ENCODE measurements at regions not wholly inside any gene's neighbourhood (a gene's known extent, or its start where the extent isn't known, plus 50 kb on each side); places are given as distances from the start of the nearest gene placed in this dataset.
"Not testable (repeated sequence)": the region's sequence is repeated elsewhere in the genome, so short reads cannot be mapped to it uniquely, and the experiment has no call there.

DNA sequence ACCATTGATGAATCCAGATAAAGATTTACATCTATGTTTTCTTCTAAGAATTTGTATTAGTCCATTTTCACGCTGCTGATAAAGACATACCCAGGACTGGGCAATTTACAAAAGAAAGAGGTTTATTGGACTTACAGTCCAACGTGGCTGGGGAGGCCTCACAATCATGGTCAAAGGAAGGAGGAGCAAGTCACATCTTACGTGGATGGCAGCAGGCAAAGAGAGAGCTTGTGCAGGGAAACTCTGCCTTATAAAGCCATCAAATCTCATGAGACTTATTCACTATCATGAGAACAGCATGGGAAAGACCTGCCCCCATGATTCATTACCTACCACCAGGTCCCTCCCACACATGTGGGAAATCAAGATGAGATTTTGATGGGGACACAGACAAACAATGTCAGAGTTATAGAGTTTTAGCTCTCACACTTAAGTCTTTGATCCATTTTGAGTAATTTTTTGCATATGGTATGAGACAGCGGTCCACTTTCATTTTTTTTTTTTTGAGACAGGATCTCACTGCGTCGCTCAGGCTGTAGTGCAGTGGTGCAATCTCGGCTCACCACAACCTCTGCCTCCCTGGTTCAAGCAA, 53.5 kb upstream of the JADE2 start:
- not testable (repeated sequence) for DNase-seq (ENCODE audit: low read depth)

DNA sequence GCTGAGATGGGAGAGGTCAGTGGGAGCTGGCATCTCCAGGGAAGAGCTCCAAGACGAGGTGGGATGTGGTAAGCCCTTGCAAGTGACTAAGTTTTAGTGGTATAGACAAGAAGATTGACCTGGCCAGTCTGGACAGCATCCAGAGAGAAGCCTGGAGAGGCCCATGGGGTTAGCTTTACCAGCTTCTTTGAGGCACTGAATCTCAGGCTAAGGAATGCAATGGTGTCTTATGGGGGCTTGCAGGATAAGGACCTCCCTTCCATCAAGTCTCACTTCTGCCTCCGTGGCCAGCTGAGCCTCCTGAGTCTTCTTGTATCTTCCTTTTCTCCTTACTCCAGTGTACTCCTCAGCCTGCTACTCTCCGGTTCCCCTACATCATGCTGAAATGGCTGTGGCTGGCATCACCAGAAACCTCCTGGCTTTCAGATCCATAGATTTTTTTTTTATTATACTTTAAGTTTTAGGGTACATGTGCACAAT, 56.5 kb upstream of the JADE2 start:
- DNase-seq (ENCODE audit: low read depth): no peak

DNA sequence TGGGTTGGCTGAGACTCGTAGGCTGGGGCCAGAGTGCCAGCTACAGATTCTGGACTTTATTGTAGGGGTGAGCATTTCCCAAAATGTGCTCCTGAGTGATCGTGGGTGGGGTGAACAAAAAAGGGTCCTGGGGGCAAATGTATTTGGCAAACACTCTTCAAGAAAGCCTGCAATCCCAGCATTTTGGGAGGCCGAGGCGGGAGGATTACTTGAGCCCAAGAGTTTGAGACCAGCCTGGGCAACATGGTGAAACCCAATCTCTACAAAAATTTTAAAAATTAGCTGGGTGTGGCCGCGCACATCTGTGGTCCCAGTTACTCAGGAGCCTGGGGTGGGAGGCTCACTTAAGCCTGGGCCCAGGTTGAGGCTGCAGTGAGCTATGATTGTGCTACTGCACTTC, 55.5 kb upstream of the CDKN2AIPNL start:
- no peak for DNase-seq (ENCODE audit: low read depth)

DNA sequence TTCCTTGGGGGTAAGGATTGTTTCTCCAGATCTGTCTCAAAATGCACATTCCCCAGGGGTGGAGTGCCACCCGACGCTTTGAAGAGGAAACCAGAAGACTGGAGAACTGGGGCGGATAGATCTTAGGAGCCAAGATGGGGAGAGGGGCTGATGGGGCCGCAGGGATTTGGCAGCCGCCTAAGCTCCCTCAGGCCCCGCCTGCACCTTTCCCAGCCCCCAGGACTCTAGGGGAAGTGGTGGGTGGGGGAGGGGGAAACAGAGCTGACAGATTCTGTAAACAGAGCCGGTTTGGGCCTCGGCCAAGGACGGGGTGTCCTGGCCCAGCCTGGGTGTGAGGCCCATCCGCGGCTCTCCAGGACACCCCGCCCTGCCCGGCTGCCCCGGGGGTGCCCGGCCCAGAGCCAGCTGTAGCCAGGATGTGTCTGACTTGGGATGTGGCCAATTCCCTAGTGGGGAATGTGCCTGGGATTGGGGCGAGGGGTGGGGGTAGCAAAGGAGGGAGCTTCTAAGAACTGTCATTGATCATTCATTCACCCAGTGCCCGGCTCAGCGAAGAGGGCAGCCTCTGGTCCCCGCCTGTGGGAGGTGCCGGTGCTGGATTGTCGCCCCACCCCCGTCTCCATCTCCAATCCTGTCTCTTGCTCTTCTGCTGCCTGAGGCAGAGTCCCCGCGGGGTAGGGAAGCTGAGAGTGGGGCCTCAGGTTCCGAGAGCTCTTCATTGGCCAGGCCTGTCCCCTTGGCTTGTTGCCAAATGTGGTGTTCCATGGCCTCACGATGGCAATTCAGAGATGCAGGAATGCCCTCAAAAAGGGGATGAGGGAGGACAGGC, 54.8 kb upstream of the CDKN2AIPNL start:
- DNase-seq (ENCODE audit: low read depth): peak; percentile 91

DNA sequence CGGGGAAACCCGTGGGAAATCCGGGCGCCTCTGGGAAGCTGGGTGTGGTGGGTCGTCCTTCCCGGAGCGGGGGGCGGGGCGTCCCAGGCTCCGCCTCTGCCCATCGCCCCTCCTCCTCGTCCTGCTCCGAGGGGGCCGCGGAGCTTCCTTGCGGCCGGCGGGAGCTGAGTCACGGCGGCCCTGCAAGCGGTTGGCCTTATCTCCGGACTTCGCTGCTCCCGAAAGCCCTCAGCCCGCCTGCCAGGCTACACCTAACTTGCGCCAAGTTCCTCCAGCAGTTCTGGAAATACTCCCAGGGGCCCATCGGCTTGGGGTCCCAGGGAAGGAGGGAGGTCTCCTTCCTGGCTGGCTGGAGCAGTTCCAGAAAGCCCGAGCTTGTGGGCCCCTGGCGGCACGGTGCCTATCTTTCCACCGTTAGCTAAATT, 54.1 kb upstream of the CDKN2AIPNL start:
- DNase-seq (ENCODE audit: low read depth): peak; percentile 96

DNA sequence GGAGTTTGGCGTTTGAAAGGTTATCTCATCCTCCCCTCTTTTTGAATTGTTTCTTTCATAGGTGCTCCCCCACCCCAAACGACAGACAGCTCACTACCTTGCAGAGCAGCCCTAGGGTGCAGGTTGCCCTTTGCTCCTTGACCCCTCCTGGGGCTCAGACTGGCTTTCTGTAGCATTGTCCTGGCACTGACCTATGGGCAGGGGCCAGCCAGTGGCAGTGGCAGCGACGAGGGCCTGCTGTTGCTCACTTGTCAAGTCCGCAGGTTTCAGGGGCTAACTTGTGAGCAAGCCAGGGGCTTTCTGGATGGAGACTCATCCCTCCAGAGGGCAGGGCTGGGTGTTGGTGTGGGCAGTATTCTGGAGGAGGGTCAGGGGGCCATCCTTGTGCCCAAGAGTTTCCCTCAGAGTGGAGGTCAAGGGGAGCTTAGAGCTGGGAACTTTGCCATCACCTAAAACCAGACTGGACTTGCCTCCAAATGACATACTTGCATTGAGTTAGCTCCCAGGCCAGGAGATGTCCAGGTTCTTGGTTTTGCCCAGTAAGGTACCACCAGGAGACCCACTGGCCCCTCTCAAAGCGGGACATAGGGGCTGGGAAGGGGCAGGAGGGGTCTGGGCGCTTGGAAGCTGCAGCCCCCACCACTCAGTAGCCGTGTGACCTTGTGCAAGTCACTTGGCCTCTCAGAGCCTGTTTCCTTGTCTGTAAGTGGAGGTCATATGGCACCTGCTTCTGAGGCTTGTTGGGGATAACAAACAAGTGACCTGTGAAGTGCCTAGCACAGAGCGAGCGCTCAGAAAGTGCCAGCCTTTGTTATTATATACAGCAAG, 53.5 kb upstream of the CDKN2AIPNL start:
- no peak for DNase-seq (ENCODE audit: low read depth)

DNA sequence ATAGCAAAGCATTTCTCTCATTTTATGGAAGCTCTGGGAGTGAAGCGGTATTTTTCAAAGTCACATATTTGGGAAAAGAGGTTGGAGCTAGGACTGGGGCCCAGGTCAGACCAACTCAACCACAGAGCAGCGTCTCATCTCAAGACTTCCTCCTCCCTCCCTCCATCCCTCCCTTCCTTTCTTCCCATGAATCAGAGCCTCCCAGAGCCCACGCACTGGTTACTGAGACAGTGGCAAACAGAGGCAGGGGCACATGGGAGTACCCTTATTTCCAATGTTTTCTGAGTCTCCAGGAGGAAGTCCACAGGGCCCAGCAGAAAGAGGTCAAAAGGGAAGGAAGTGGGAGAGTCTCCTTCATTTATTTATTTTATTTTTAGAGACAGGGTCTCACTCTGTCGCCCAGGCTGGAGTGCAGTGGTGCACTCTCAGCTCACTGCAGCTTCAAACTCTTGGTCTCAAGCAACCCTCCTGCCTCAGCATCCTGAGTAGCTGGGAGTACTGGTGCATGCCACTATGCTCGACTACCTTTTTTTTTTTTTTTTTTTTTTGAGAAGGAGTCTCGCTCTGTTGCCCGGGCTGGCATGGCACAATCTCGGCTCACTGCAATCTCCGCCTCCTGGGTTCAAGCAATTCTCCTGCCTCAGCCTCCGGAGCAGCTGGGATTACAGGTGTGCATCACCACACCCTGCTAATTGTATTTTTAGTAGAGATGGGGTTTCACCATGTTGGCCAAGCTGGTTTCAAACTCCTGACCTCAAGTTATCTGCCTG, 52.5 kb upstream of the CDKN2AIPNL start:
- DNase-seq (ENCODE audit: low read depth): peak; percentile 29

DNA sequence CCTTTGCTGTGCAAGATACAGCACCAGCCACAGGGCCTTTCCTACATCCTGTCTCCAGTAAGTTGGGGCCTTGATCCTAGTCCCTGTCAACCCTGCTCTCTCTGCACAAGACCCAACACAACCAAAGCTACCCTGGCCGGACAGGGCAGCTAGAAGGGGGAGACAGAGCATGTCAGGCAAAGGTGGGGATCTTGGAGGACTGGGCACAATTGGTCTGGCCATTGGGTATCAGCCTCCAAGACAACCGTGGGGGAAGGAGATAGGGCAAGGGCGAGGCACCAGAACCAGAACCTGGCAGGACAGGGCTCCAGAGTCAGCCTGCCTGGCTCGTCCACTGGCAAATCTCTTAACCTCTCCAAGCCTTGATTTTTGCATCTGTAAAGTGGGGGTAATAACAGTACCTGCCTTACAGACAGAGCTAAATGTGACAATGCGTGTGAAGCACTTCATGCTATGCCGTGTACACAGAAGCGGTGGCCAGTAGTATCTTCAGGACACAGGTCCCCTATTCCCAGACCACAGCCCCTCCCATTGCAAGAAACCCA, 51.6 kb upstream of the CDKN2AIPNL start:
- DNase-seq (ENCODE audit: low read depth): no peak

DNA sequence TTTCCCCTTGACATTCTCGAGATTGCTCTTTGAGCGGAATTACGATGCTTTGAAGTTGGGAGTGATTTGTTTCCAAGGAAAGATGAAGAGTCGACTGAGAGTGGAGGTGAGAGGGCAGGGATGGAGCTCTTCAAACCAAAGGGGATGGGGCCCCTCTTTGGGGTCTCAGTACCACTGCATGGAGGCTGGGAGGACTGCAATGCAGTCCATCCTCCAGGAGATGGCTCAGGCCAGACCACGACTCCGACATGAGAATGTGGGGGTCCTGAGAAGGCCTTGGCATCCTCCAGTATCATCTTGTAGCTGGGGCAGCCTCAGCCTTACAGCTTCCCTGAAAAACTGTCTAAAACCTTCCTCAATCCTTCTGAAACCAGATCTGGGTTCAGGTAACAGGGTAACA, 51.1 kb upstream of the CDKN2AIPNL start:
- DNase-seq (ENCODE audit: low read depth): no peak

DNA sequence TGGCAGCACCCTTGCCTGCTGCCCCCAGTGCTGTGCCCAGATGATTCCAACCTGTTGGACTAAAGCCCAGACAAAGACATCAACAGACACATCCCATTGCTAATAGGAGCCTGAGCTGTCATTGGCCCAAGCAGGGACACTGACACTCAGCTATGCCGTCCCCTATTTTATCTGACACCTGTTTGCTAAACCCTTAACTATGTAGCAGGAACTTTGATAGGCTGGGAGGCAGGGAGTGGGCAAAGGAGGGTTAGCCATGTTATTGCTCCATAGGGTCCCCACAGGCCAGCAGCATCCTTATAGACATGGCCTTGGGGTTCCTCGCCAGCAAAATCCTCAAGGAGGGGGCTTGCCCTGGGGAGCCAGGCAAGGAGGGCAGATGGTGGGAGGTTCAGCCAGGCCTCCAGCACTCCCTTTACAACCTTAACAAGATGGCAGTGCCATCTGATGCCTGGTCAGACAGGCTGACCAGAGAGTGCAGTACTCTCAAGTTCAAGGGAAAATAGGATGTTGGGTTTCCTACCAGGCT, 50.4 kb upstream of the CDKN2AIPNL start:
- no peak for DNase-seq (ENCODE audit: low read depth)
